NCI-H128 (cell line): ENCODE measurements at regions not wholly inside any gene's neighbourhood (a gene's known extent, or its start where the extent isn't known, plus 50 kb on each side); places are given as distances from the start of the nearest gene placed in this dataset.
"Not testable (repeated sequence)": the region's sequence is repeated elsewhere in the genome, so short reads cannot be mapped to it uniquely, and the experiment has no call there.

Experiments
- DNase-seq: peaks from one replicate; lab custom pipeline; 2025; ENCODE audit not compliant: unreplicated experiment; lab: John Stamatoyannopoulos, UW

- no peak for DNase-seq
These were observed 492.3 kb upstream of the TMEFF2 start for GRCh38 chr2:192687015-192687414.

DNA sequence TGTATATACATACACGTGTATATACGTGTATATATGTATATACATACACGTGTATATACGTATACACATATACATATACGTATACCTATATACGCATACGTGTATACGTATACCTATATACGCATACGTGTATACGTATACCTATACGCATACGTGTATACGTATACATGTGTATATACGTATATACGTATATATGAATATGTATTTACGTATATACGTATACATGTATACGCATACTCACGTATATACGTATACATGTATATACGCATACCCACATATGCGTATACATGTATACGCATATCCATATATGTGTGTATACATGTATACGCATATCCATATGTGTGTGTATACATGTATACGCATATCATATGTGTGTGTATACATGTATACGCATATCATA lies 487.8 kb upstream of the TMEFF2 start:
- not testable (repeated sequence) for DNase-seq

GRCh38 chr2:192675681-192676080 lies 480.9 kb upstream of the TMEFF2 start:
- DNase-seq: no peak

GRCh38 chr2:192669505-192670091 lies 474.9 kb upstream of the TMEFF2 start:
- DNase-seq: no peak

DNA sequence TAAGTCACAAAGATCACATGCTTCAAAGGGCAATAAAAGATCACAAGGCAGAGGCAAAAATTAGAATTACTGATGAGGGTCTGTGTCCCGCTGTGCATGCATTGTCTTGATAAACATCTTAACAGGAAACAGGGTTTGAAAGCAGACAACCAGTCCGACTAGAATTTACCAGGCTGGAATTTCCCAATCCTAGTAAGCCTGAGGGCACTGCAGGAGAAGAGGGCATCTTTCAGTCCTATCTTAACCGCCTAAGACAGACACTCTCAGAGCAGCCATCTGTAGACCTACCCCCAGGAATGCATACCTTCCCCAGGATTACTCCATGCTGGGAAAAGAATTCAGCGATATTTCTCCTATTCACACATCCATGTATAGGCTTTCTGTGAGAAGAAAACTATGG lies 465.8 kb upstream of the TMEFF2 start:
- DNase-seq: not testable (repeated sequence)

DNA sequence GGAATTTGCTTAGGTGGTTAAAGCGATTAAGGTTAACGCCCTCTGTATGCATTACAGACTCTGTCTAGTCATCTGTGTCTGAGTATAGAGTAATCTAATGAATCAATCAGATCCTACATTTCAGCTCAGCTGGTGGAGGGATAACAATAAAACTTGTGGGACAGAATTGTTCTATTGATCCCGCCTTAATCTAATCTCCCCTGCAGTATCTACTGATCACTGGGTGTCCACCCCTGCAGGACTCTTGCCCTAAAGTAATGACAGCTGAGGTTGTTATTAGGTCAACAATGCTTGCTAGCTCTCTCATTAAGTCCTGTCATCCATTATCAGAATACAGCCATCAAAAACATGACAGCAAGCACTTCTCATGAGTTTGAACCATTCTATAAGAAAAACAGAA lies 462.6 kb upstream of the TMEFF2 start:
- DNase-seq: no peak

GRCh38 chr2:192655916-192656315 lies 461.2 kb upstream of the TMEFF2 start:
- DNase-seq: no peak

DNA sequence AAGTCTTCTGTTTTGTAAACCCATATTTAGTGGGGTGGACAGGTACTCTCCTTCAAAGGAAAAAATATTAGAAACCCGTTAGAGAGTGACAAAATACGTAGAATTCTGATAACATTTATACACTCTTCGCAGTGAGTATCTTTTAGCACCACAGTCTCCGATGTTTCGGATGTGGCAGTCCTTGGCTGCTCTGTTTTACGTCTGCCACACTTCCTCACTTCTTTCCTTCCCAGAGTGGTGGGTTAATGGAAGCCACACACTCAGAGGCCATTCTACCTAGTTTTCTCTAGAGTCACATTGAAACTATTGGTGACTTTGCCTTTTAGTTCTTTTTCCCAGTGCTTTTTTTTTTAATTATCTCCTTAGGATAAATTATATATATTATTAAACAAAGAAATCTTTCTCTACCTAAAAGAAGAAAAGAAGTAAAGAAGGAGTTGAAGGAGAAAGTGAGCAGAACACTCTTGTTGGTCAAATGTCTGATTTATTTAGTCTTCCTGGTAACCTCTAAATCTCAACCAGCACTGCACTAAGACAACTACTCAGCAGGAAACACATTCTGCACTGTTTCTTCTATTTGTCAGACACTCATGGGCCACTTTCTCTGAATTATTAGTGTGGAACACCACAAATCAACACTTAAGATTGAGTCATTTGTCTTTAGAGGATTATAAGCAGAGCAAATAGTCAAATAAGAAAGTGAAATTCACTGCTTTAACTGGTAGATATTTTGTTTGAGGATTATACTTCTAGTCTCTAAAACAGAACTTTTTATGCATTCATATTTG lies 451.3 kb upstream of the TMEFF2 start:
- DNase-seq: no peak

DNA sequence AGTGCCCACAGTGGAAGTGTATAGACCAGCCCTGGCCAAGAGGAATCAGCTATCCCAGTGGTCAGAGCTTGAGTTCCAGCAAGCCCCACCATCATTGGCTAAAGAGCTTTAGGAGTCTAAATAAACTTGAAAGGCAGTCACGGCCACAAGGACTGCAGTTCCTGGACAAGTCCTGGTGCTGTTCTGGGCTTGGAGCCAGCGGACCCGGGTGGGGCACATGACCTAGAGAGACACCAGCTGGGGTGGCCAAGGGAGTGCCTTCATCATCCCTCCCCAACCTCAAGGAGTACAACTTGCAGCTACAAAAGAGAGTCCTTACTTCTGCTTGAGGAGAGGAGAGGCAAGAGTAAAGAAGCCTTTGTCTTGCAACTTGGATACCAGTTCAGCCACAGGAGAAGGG lies 439.8 kb upstream of the TMEFF2 start:
- DNase-seq: no peak

DNA sequence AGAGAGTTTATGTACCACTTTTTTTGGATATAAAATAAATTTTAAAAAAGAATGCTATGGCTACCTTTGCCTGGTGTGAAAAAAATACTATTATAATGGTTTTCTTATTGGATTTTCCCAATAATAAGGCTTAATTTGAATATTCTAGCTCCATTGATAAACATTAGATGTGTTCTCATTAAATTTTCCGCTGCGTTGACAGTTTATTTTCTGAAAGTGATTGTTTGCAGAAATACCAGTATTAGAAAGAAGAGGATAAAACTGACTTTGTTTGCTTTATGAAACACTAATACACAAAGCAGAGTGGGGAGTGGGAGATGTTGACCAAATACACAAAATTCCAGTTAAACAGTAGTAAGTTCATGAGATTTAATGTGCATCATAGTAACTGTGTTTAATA lies 433.3 kb upstream of the TMEFF2 start:
- no peak for DNase-seq

- DNase-seq: no peak
These were observed 420.4 kb upstream of the TMEFF2 start for GRCh38 chr2:192615105-192615504.

- DNase-seq: no peak
These were observed 409.6 kb upstream of the TMEFF2 start for GRCh38 chr2:192604295-192604694.

DNA sequence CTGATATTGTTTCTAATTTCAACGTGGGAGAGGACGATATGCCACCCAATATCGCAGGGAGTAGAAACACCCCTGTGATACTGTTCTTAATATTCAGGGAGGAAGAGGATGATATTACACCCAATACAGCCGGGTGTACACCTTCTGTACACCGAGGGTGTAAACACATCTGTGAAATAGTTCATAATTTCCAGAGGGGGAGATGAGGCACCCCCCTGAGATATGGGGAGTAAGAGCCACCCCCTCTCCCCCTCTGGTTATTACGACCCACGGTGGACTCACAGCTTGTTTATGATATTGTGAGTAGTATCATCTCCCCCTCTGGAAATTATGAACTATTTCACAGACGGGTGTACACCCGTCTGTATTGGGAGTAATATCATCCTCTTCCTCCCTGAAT lies 403.9 kb upstream of the TMEFF2 start:
- not testable (repeated sequence) for DNase-seq

DNA sequence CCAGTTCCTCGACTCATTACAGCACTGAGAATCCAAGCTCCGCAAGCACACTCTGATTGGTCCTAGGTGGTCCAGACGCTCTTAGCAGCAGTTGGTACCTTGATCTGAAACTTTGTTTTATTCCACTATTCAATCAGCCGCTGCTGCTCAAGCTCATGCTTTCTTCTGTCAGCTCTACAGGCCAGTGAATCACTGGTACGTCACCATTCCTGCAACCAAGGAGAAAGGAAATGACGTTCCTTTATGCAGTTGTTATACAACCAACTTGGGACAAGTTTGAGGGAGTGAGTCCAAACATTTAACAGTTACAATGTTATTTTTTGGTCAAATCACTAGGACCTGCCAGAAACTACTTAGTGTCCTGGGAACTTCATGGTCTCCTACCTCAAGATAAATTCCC lies 398.8 kb upstream of the TMEFF2 start:
- DNase-seq: no peak

GRCh38 chr2:192591617-192592016 lies 396.9 kb upstream of the TMEFF2 start:
- no peak for DNase-seq

- DNase-seq: no peak
These were observed 390.7 kb upstream of the TMEFF2 start for GRCh38 chr2:192585418-192585817.

DNA sequence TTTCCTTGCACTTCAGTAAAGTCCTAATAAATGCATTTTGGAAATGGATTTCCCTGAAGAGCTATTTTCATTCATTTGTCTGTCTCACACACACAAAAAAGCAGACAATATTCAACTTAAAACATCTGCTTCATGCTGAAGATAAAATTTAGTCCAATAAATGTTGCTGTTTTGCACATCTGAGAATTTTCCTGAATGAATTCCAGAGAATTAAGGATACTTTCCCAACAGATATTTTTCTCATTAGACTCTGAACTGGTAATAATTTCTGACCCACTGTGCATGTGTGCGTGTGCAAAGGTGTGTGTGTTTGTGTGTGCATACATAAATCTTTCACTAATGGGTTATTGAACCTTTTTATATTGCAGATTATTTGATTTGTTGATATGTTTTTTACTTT lies 390.2 kb upstream of the TMEFF2 start:
- no peak for DNase-seq

DNA sequence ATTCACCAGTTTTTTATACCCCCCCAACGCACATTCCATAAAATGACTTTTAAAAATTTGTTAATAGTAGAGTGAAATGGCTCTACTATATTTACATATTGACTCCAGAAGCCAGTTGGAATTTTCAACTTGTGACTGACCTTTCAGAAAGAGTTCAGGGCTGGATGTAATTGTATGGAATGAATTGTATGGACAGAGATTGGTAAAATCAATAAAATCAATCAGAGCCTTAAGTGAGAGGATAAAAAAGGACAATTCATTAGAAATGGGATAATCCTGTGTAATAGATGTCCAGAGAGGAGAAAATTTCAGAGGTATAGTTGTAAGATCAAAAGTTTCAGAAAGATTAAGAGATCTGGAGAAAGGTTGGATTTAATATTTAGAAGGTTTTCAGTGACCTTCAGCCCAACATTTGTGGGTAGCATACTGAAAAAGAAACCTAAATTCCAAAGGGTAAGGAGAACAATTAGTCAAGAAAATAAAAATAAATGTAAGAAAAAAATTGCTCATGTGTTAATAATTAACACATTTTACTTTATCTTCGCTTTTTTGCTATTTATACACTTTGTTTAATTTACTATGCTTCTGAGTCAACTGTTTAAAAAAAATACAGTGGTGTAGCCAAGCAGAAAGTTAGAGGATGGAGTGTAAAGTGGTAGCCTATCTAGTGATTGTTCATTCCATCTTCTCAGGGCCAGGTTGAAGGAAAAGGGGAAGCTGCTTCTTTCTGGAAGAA lies 385.4 kb upstream of the TMEFF2 start:
- no peak for DNase-seq

DNA sequence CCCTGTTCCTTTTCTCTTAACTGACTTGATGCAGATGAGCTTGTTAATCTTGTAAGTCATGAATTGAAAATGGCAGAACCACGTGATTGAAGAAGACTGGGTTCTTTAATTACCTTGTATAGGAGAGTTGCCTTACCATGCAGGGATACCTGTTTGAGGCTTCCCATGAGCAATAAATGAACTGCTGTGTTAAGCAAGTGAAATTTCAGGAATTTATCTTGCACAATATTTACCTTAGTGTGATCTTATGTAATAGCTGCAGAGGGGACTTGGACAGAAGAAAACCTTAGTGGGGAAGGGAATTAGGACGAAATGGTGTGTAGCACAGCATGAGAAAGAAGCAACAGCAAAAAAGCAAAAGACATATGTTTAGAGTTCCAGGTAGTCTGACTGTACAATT lies 384.0 kb upstream of the TMEFF2 start:
- no peak for DNase-seq

DNA sequence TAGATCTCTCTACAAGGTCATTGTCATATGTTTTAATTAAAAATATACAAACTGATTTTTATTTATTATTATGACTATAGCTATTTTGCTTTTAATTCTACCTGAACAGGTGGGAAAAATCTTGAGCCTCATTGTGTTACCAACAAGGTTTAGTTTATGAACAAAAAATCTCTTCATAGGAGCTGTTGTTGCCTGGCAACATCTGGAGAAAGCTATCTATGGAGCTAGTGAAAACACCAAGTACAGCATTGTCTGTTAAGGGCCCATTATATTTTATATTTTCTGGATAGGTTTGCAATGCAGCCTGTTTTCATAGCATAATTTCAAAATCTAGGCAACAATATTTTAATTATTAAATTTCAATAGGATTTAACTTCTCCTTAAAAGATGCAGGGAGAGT lies 383.0 kb upstream of the TMEFF2 start:
- DNase-seq: no peak

- DNase-seq: no peak
These were observed 379.8 kb upstream of the TMEFF2 start for GRCh38 chr2:192574552-192574951.

DNA sequence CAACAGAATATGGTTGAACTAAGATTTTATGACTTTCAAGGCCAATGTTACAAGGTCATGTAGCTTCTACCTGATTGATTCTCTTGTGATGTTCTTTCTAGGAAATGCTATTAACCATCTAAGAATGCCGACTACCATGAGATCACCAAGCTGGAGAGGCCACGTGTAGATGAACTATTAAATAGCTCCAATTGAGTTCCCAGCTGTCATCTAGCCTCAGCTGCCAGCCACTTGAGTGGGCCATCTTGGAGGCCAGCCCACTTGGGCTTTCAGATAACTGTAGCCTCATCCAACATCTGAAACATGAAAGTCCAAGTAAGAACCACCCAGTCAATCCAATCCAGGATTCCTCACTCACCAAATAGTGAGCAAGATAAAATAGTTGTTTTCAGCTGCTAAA lies 376.9 kb upstream of the TMEFF2 start:
- DNase-seq: no peak
